Liver (tissue), 8 donors: ENCODE measurements at regions not wholly inside any gene's neighbourhood (a gene's known extent, or its start where the extent isn't known, plus 50 kb on each side); places are given as distances from the start of the nearest gene placed in this dataset.

Experiments used
- DNase-seq: peaks from one replicate; pipeline ENCODE4 v3.0.0-alpha.2; 2017; ENCODE audit warnings: low spot score
- H3K27ac ChIP-seq, 2 donors: one replicate each; pipeline ENCODE4 v1.7.0; 2013; ENCODE audit warnings: inconsistent platforms in 2 of 2, low read length in 2 of 2, control low read depth in 1 of 2, low read depth in 1 of 2, mild to moderate bottlenecking in 1 of 2
- H3K27me3 ChIP-seq, 4 donors: one replicate each; pipeline versions ENCODE4 v1.6.1 to v1.7.0; 2013; ENCODE audit warnings: low read length in 3 of 4, inconsistent platforms in 1 of 4, mild to moderate bottlenecking in 1 of 4, moderate library complexity in 1 of 4; ENCODE audit not compliant: control insufficient read depth in 4 of 4, insufficient read depth in 4 of 4
- H3K36me3 ChIP-seq, 4 donors: one replicate each; pipeline versions ENCODE4 v1.6.1 to v1.7.0; 2013; ENCODE audit warnings: low read length in 3 of 4, mild to moderate bottlenecking in 3 of 4, low read depth in 1 of 4, moderate library complexity in 1 of 4; ENCODE audit not compliant: control insufficient read depth in 4 of 4, insufficient read depth in 3 of 4
- H3K4me1 ChIP-seq, 4 donors: one replicate each; pipeline versions ENCODE4 v1.6.1 to v1.7.0; 2013; ENCODE audit warnings: low read length in 3 of 4, mild to moderate bottlenecking in 3 of 4, moderate library complexity in 1 of 4; ENCODE audit not compliant: control insufficient read depth in 4 of 4, insufficient read depth in 4 of 4
- H3K4me3 ChIP-seq, 3 donors: one replicate each; pipeline versions ENCODE4 v1.6.1 to v1.7.0; 2013; ENCODE audit warnings: low read length in 3 of 3, control low read depth in 1 of 3, low read depth in 1 of 3, mild to moderate bottlenecking in 1 of 3
- H3K9ac ChIP-seq, 2 donors: one replicate each; pipeline ENCODE4 v1.7.0; 2013; ENCODE audit warnings: low read length in 2 of 2, mild to moderate bottlenecking in 2 of 2, moderate library complexity in 2 of 2, control low read depth in 1 of 2, low read depth in 1 of 2
- H3K9me3 ChIP-seq, 4 donors: one replicate each; pipeline versions ENCODE4 v1.6.1 to v1.7.0; 2013; ENCODE audit warnings: low read length in 3 of 4; ENCODE audit not compliant: control insufficient read depth in 4 of 4
- EGR1 ChIP-seq, 2 donors: IDR thresholded peaks; 2 replicates each; pipeline ENCODE4 v1.6.1; 2016 to 2018; ENCODE audit warnings: antibody characterized with exemption in 2 of 2, low read depth in 2 of 2
- FOXA1 ChIP-seq: IDR thresholded peaks from 2 replicates; pipeline ENCODE4 v1.6.1; 2016; ENCODE audit warnings: antibody characterized with exemption
- FOXA2 ChIP-seq: IDR thresholded peaks from 2 replicates; pipeline ENCODE4 v1.6.1; 2016; ENCODE audit warnings: antibody characterized with exemption
- GABPA ChIP-seq, 2 donors: IDR thresholded peaks in 1 of 2; conservative IDR thresholded peaks in 1 of 2; 2 replicates each; pipeline ENCODE4 v1.6.1; 2016; ENCODE audit warnings: antibody characterized with exemption in 2 of 2, mild to moderate bottlenecking in 1 of 2, moderate library complexity in 1 of 2
- HNF4A ChIP-seq, 2 donors: conservative IDR thresholded peaks; 2 replicates each; pipeline ENCODE4 v1.6.1; 2016; ENCODE audit warnings: antibody characterized with exemption in 2 of 2, mild to moderate bottlenecking in 2 of 2
- HNF4G ChIP-seq: IDR thresholded peaks from 2 replicates; pipeline ENCODE4 v1.6.1; 2016; ENCODE audit warnings: antibody characterized with exemption
- JUND ChIP-seq, 2 donors: IDR thresholded peaks; 2 replicates each; pipeline ENCODE4 v1.6.1; 2016; ENCODE audit warnings: antibody characterized with exemption in 2 of 2
- NR2F2 ChIP-seq: IDR thresholded peaks from 2 replicates; pipeline ENCODE4 v1.6.1; 2016; ENCODE audit warnings: antibody characterized with exemption
- RAD21 ChIP-seq, 2 donors: IDR thresholded peaks; 2 replicates each; pipeline ENCODE4 v1.6.1; 2016; ENCODE audit warnings: antibody characterized with exemption in 2 of 2, mild to moderate bottlenecking in 2 of 2
- RXRA ChIP-seq, 2 donors: IDR thresholded peaks; 2 replicates each; pipeline ENCODE4 v1.6.1; 2017 to 2018; ENCODE audit warnings: antibody characterized with exemption in 2 of 2, mild to moderate bottlenecking in 1 of 2
- SP1 ChIP-seq: IDR thresholded peaks from 2 replicates; pipeline ENCODE4 v1.6.1; 2018; ENCODE audit warnings: antibody characterized with exemption, mild to moderate bottlenecking
- TAF1 ChIP-seq: conservative IDR thresholded peaks from 2 replicates; pipeline ENCODE4 v1.6.1; 2016; ENCODE audit warnings: antibody characterized with exemption, mild to moderate bottlenecking
- YY1 ChIP-seq: IDR thresholded peaks from 2 replicates; pipeline ENCODE4 v1.6.1; 2016; ENCODE audit warnings: antibody characterized with exemption, mild to moderate bottlenecking
- WGBS: extraction: QIAGEN DNeasy Blood & Tissue Kit; methylation state at CpG from one replicate; pipeline ENCODE4 v1.1.7; 2013; 5-methylcytosine and 5-hydroxymethylcytosine counted together
- TF ChIP-seq, protein P1 (sequence below): IDR thresholded peaks from 2 replicates; pipeline ENCODE4 v1.6.1; 2016; ENCODE audit warnings: antibody characterized with exemption
- TF ChIP-seq, protein P2 (sequence below): IDR thresholded peaks from 2 replicates; pipeline ENCODE4 v1.6.1; 2016; ENCODE audit warnings: antibody characterized with exemption, mild to moderate bottlenecking
- TF ChIP-seq, protein P3 (sequence below): IDR thresholded peaks from 2 replicates; pipeline ENCODE4 v1.6.1; 2016; ENCODE audit warnings: antibody characterized with exemption
- TF ChIP-seq, protein P4 (sequence below): fragments of 150-350 bp; IDR thresholded peaks from 2 replicates; pipeline ENCODE4 v1.5.1; 2017; ENCODE audit warnings: improper control_type of control experiment, low read depth, low read length; ENCODE audit not compliant: missing input control
- TF ChIP-seq, protein P5 (sequence below): IDR thresholded peaks from 2 replicates; pipeline ENCODE4 v1.6.1; 2016; ENCODE audit warnings: antibody characterized with exemption
- donor health status: healthy.
- donor health status: healthy.
- donor health status: healthy.
- donor health status: healthy.
- donor health status: healthy.

DNA sequence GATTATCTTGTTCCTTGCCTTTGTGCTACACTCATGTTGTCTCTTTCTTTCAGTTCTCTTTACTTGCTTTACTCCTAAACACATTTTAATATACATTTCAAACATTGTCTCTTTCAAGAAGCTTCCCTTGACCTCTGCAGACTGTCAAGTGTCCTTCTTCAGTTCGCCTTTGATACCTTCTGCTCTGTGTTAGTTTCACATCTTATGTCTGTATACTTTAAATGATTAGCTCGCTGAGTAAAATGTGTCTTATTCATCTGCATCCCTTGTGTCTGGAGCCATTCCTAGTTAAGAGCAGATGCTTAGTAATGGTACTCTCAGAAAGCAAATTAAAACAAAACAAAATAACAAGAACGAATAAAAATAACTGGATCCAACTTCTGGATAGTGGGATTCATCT lies 303.3 kb downstream of the S1PR1 start (continued):
- TF ChIP-seq RXRA (IDR thresholded peaks at IDR 0.05) (no peak), GABPA (IDR thresholded peaks at IDR 0.05 in 1 of 2, conservative IDR thresholded peaks at IDR 0.05 in 1 of 2) (no peak), EGR1 (IDR thresholded peaks at IDR 0.05; ENCODE audit: low read depth in 2 of 2) (no peak)
- TF ChIP-seq, protein P1, sequence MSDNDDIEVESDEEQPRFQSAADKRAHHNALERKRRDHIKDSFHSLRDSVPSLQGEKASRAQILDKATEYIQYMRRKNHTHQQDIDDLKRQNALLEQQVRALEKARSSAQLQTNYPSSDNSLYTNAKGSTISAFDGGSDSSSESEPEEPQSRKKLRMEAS: no peak

DNA sequence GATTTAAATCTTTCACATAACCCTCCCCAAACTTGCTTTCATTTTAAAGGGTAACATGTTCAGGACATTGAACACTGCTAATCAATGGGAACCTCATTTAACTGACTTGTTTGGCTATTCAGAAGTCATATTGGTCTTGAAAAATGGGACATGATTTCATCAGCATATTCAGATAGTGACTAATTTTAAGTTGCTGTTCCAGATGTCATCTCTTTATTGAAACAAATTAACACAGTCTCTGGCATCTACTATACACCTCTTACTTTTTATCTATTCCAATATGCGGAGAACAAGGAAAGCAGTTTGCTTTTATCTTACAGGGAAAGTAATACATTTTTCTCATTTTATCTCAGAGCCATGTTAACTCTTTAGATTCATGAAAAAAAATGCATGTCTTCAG lies 310.1 kb downstream of the S1PR1 start:
- Histone ChIP-seq H3K4me1 (no peaks in the 10 kb centered on the region), H3K9ac (no peak overlapping the region), H3K27ac (no peak overlapping the region), H3K27me3 (no peaks in the 10 kb centered on the region), H3K36me3 (no peaks in the 10 kb centered on the region), H3K4me3 (no peak overlapping the region), H3K9me3 (no peaks in the 10 kb centered on the region)
- WGBS: 42% methylated on average over 1 of the region's 1 CpG
- DNase-seq: no peak
- TF ChIP-seq EGR1 (IDR thresholded peaks at IDR 0.05; ENCODE audit: low read depth in 2 of 2) (no peak), HNF4A (conservative IDR thresholded peaks at IDR 0.05) (no peak), FOXA1 (no peak), NR2F2 (no peak), JUND (IDR thresholded peaks at IDR 0.05) (no peak), SP1 (no peak), TAF1 (no peak), GABPA (IDR thresholded peaks at IDR 0.05 in 1 of 2, conservative IDR thresholded peaks at IDR 0.05 in 1 of 2) (no peak), RXRA (IDR thresholded peaks at IDR 0.05) (no peak), FOXA2 (no peak), RAD21 (IDR thresholded peaks at IDR 0.05) (no peak), YY1 (no peak), HNF4G (no peak)
- TF ChIP-seq, protein P2, sequence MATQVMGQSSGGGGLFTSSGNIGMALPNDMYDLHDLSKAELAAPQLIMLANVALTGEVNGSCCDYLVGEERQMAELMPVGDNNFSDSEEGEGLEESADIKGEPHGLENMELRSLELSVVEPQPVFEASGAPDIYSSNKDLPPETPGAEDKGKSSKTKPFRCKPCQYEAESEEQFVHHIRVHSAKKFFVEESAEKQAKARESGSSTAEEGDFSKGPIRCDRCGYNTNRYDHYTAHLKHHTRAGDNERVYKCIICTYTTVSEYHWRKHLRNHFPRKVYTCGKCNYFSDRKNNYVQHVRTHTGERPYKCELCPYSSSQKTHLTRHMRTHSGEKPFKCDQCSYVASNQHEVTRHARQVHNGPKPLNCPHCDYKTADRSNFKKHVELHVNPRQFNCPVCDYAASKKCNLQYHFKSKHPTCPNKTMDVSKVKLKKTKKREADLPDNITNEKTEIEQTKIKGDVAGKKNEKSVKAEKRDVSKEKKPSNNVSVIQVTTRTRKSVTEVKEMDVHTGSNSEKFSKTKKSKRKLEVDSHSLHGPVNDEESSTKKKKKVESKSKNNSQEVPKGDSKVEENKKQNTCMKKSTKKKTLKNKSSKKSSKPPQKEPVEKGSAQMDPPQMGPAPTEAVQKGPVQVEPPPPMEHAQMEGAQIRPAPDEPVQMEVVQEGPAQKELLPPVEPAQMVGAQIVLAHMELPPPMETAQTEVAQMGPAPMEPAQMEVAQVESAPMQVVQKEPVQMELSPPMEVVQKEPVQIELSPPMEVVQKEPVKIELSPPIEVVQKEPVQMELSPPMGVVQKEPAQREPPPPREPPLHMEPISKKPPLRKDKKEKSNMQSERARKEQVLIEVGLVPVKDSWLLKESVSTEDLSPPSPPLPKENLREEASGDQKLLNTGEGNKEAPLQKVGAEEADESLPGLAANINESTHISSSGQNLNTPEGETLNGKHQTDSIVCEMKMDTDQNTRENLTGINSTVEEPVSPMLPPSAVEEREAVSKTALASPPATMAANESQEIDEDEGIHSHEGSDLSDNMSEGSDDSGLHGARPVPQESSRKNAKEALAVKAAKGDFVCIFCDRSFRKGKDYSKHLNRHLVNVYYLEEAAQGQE: no peak
- TF ChIP-seq, protein P1: no peak
- TF ChIP-seq, protein P3, sequence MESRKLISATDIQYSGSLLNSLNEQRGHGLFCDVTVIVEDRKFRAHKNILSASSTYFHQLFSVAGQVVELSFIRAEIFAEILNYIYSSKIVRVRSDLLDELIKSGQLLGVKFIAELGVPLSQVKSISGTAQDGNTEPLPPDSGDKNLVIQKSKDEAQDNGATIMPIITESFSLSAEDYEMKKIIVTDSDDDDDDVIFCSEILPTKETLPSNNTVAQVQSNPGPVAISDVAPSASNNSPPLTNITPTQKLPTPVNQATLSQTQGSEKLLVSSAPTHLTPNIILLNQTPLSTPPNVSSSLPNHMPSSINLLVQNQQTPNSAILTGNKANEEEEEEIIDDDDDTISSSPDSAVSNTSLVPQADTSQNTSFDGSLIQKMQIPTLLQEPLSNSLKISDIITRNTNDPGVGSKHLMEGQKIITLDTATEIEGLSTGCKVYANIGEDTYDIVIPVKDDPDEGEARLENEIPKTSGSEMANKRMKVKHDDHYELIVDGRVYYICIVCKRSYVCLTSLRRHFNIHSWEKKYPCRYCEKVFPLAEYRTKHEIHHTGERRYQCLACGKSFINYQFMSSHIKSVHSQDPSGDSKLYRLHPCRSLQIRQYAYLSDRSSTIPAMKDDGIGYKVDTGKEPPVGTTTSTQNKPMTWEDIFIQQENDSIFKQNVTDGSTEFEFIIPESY: no peak
- TF ChIP-seq, protein P4, sequence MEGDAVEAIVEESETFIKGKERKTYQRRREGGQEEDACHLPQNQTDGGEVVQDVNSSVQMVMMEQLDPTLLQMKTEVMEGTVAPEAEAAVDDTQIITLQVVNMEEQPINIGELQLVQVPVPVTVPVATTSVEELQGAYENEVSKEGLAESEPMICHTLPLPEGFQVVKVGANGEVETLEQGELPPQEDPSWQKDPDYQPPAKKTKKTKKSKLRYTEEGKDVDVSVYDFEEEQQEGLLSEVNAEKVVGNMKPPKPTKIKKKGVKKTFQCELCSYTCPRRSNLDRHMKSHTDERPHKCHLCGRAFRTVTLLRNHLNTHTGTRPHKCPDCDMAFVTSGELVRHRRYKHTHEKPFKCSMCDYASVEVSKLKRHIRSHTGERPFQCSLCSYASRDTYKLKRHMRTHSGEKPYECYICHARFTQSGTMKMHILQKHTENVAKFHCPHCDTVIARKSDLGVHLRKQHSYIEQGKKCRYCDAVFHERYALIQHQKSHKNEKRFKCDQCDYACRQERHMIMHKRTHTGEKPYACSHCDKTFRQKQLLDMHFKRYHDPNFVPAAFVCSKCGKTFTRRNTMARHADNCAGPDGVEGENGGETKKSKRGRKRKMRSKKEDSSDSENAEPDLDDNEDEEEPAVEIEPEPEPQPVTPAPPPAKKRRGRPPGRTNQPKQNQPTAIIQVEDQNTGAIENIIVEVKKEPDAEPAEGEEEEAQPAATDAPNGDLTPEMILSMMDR: no peak
- TF ChIP-seq, protein P5, sequence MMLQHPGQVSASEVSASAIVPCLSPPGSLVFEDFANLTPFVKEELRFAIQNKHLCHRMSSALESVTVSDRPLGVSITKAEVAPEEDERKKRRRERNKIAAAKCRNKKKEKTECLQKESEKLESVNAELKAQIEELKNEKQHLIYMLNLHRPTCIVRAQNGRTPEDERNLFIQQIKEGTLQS: no peak
